ENCODE measurements at regions not wholly inside any gene's neighbourhood (a gene's known extent, or its start where the extent isn't known, plus 50 kb on each side); places are given as distances from the start of the nearest gene placed in this dataset.

DNA sequence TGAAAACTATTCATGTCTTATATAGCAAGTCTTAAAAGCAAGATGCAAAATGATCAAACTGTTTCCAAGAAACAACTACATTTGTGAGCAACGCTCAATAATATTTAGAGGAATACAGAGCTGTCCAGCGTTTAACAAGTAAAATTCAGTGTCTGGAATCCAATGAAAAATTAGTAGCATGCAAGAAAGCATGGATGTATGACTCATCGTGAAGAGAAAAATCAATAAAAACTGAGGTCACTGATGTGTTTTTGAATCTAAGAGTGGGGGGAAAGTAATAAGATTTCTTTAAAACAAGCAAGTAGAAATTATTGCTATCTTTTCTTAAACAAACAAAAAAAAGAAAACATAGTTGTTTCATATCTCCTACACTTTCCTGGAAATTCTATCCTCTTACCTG lies 600.3 kb upstream of the GOLIM4 start:
- no peak for DNase-seq
- intact Hi-C loops (cut with DNase I), result no loop called here
- H3K9me3 ChIP-seq, result no peaks in the 10 kb centered on the region
- WGBS (ENCODE audit: insufficient coverage, low coverage, low lambda C conversion rate, missing lambda C conversion rate), result 70% methylated on average over 3 of the region's 3 CpGs
- TF ChIP-seq CTCF (IDR thresholded peaks at IDR 0.05), result no peak
- no peak for TF ChIP-seq POLR2A (IDR thresholded peaks at IDR 0.05)
- no peak for ATAC-seq
- no peaks in the 10 kb centered on the region for H3K36me3 ChIP-seq
- no peaks in the 10 kb centered on the region for H3K27me3 ChIP-seq
- no peak overlapping the region for H3K4me3 ChIP-seq
- H3K4me1 ChIP-seq, result no peaks in the 10 kb centered on the region
- H3K27ac ChIP-seq, result no peak overlapping the region

- ATAC-seq (no peak), DNase-seq (no peak)
- Histone ChIP-seq H3K4me1 (no peaks in the 10 kb centered on the region), H3K27me3 (no peaks in the 10 kb centered on the region), H3K36me3 (no peaks in the 10 kb centered on the region), H3K27ac (no peak overlapping the region), H3K9me3 (no peaks in the 10 kb centered on the region), H3K4me3 (no peak overlapping the region)
- intact Hi-C loops (cut with DNase I), result no loop called here
- 57% methylated on average over 3 of the region's 3 CpGs for WGBS (ENCODE audit: insufficient coverage, low coverage, low lambda C conversion rate, missing lambda C conversion rate)
- no peak for TF ChIP-seq CTCF (IDR thresholded peaks at IDR 0.05)
- TF ChIP-seq POLR2A (IDR thresholded peaks at IDR 0.05), result no peak
These were observed 598.1 kb upstream of the GOLIM4 start for GRCh38 chr3:168693870-168694269.

DNA sequence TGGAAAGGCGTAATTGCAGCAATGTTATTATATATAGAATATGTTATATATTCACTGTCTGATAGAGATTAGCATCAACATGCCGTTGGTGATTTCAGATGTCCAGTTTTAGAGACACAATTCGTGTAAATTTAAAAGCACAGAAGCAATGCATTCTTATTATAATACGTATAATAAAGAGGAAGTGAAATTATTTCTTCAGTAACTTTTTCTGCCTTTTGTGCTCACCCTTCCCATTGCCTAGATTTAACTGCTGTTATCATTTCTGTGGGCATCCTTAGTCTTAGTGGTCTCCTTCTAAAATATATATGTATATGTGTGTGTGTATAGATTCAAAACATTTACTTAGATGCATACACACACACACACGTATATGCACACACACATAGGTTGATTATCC lies 592.5 kb upstream of the GOLIM4 start:
- Histone ChIP-seq H3K27me3 (no peaks in the 10 kb centered on the region), H3K36me3 (no peaks in the 10 kb centered on the region), H3K4me1 (no peaks in the 10 kb centered on the region), H3K9me3 (no peaks in the 10 kb centered on the region), H3K4me3 (no peak overlapping the region), H3K27ac (no peak overlapping the region)
- intact Hi-C loops (cut with DNase I), result no loop called here
- ATAC-seq, result no peak
- TF ChIP-seq POLR2A (IDR thresholded peaks at IDR 0.05), result no peak
- no peak for TF ChIP-seq CTCF (IDR thresholded peaks at IDR 0.05)
- 64% methylated on average over 5 of the region's 5 CpGs for WGBS (ENCODE audit: insufficient coverage, low coverage, low lambda C conversion rate, missing lambda C conversion rate)
- DNase-seq, result no peak

- intact Hi-C loops (cut with DNase I), result no loop called here
- Histone ChIP-seq H3K36me3 (no peaks in the 10 kb centered on the region), H3K4me3 (no peak overlapping the region), H3K27ac (no peak overlapping the region), H3K9me3 (no peaks in the 10 kb centered on the region), H3K4me1 (no peaks in the 10 kb centered on the region), H3K27me3 (no peaks in the 10 kb centered on the region)
- DNase-seq (no peak), ATAC-seq (no peak)
- 65% methylated on average over 2 of the region's 6 CpGs for WGBS (ENCODE audit: insufficient coverage, low coverage, low lambda C conversion rate, missing lambda C conversion rate)
- no peak for TF ChIP-seq CTCF (IDR thresholded peaks at IDR 0.05)
- TF ChIP-seq POLR2A (IDR thresholded peaks at IDR 0.05), result no peak
These were observed 588.8 kb upstream of the GOLIM4 start for GRCh38 chr3:168684519-168684918.

DNA sequence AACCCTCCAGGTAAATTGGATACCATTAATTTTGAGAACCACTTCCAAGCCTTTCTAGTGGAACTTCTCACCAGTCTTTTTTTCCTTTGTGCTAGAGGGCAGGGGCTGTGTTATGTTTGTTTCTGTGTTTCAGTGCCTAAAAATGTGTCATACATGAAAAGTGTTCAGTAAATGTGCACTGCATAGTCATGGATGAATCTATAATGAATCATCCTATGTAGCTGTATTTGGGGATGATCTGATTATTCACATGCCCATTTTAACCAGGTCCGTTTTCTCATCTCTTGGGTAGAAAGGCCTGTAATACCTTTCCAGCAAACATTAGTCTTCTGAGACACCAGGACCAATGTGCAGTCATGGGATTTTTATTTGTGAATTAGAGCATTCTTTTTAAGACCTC lies 583.0 kb upstream of the GOLIM4 start:
- Histone ChIP-seq H3K27ac (no peak overlapping the region), H3K9me3 (no peaks in the 10 kb centered on the region), H3K36me3 (no peaks in the 10 kb centered on the region), H3K4me3 (no peak overlapping the region), H3K4me1 (no peaks in the 10 kb centered on the region), H3K27me3 (no peaks in the 10 kb centered on the region)
- DNase-seq, result no peak
- no peak for ATAC-seq
- 50% methylated on average over 1 of the region's 1 CpG for WGBS (ENCODE audit: insufficient coverage, low coverage, low lambda C conversion rate, missing lambda C conversion rate)
- intact Hi-C loops (cut with DNase I), result no loop called here
- no peak for TF ChIP-seq CTCF (IDR thresholded peaks at IDR 0.05)
- TF ChIP-seq POLR2A (IDR thresholded peaks at IDR 0.05), result no peak

All from right lobe of liver (tissue), 6 donors.